ENCODE measurements at regions not wholly inside any gene's neighbourhood (a gene's known extent, or its start where the extent isn't known, plus 50 kb on each side); places are given as distances from the start of the nearest gene placed in this dataset.

DNA sequence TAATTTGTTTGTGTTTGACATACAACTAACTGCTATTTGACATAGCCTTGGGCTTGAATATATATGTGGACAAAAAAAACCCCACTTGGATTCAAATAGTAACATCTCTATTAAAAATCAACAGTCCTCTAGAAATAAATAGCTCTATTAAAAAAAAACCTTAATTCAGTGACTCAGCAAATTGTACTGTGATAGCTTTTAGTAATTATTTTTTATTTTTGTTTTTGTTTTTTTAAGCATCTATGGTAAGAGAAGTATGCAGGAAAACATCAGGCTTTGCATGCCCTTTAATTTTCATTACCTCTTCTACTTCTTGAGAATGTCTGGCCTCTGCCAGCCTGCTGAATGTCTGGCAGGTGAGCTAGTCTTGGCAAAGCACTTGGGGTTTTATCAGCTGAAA lies 300.7 kb downstream of the NPR3 start:
- TF ChIP-seq MAX (IDR thresholded peaks at IDR 0.05): no peak
- TF ChIP-seq NR2F6 (IDR thresholded peaks at IDR 0.05): no peak
- TF ChIP-seq NR2F6 (CRISPR knock-in tag; IDR thresholded peaks at IDR 0.05): no peak
- no peak for TF ChIP-seq ATF4 (CRISPR knock-in tag; IDR thresholded peaks at IDR 0.05)
- TF ChIP-seq CTCF (CRISPR knock-in tag; IDR thresholded peaks at IDR 0.05): no peak
- TF ChIP-seq JUND (CRISPR knock-in tag; IDR thresholded peaks at IDR 0.05): no peak
- TF ChIP-seq IKZF1 (IDR thresholded peaks at IDR 0.05): no peak
- TF ChIP-seq SMAD1 (CRISPR knock-in tag; IDR thresholded peaks at IDR 0.05; ENCODE audit: borderline replicate concordance, low read depth): no peak
